ENCODE measurements at regions not wholly inside any gene's neighbourhood (a gene's known extent, or its start where the extent isn't known, plus 50 kb on each side); places are given as distances from the start of the nearest gene placed in this dataset.

DNA sequence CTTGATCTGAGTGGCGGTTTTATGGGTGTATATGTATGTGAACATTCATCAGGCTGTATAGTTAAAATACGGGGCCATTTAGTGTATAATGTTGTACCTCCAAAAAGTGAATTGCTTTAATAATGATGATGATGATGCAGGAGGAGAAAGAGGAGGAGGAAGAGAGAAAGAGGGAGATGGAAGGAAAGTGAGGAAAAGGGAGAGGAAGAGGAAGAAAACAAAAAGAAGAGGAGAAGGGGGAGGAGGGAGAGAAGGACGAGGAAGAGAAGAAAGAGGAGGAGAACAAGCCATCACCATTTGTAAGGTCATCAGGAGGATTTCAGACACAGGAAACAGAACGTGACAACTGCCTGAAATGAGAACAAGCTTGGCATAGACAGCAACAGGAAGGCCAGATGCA, 168.4 kb upstream of the NCKAP5 start (continued):
- TF ChIP-seq CHD1 (IDR thresholded peaks at IDR 0.05; ENCODE audit: low read depth, low read length) (no peak), FOS (IDR thresholded peaks at IDR 0.05; ENCODE audit: low read depth, low read length) (no peak)

DNA sequence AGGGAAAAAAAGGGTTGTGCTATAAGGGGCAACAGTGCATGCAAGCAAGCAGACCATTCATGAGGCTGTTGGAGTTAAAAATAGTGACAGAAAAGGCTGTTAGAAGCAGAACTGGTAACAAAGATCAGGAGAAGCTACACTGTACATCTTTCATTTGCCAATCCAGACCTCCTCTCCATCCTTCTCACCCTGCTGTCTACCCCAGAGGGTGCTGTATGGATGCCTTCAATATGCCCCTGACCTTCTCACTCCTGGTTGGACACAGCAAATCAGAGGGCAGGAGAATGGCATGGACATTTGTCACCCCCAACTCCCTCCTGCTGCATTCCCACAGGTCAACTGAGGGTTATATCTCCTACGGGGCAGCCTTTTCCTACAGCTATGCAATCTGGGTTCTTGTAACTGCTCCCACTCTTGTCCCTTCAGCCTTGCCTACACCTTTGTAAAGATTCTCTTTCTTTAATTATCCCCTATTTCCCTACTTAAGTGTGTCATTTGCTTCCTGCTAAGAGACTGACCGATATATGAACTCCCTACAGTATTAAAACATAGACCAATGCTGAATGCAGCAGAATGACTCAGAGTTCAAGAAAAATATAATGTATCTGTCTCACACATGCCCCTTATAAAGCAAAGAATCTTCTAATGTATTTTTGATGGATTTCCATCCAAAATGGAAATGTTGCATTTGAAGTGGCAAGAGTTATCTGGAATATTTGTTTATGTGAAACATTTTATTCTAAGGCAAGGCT, 169.2 kb upstream of the NCKAP5 start:
- Histone ChIP-seq H4K5ac (ENCODE audit: low read depth, low read length) (peak overlapping the region; percentile 52), H2BK5ac (ENCODE audit: low read depth, low read length, poor library complexity, severe bottlenecking) (peak overlapping the region; percentile 15), H3K27me3 (ENCODE audit: control insufficient read depth, insufficient read depth, low read length) (no peaks in the 10 kb centered on the region), H2AFZ (replicated peaks; ENCODE audit: low read length, poor library complexity) (peak overlapping the region; percentile 56), H4K20me1 (ENCODE audit: insufficient read depth, low read length) (no peaks in the 10 kb centered on the region), H3K9me1 (ENCODE audit: insufficient read depth, low read length) (peaks cover 3% of the 10 kb centered on the region; the same call in 1 of the 2 replicates), H3K4me1 (ENCODE audit: control insufficient read depth, insufficient read depth, low read length) (peaks cover 13% of the 10 kb centered on the region), H3K9ac (ENCODE audit: low read depth, low read length) (no peak overlapping the region), H3K9me3 (ENCODE audit: control insufficient read depth, insufficient read depth, low read length) (no peaks in the 10 kb centered on the region), H3K56ac (ENCODE audit: extremely low read depth, insufficient read depth, low read length) (no peak overlapping the region), H2BK120ac (ENCODE audit: low read depth, low read length) (peak overlapping the region; percentile 55; the same call in 1 of the 2 replicates), H2BK20ac (ENCODE audit: low read depth, low read length) (peak overlapping the region; percentile 58; the same call in 1 of the 2 replicates), H3K79me1 (ENCODE audit: low read depth in 1 of 2, low read length in 2 of 2) (no peaks in the 10 kb centered on the region), H2AK5ac (ENCODE audit: low read depth, low read length) (peak overlapping the region; percentile 65), H3K14ac (replicated peaks; ENCODE audit: low read depth, low read length) (peak overlapping the region; percentile 83), H4K8ac (ENCODE audit: low read depth in 2 of 2, low read length in 2 of 2) (peak overlapping the region; percentile 15 to 57; a peak in 2 of 4 replicates), H3K18ac (ENCODE audit: low read depth, low read length) (peak overlapping the region; percentile 65), H3K4ac (ENCODE audit: low read depth, low read length) (peak overlapping the region; percentile 77; the same call in 1 of the 2 replicates), H2BK15ac (ENCODE audit: low read depth, low read length) (peak overlapping the region; percentile 36; the same call in 2 of the 3 replicates), H3K4me3 (ENCODE audit: insufficient read depth, low read depth, low read length) (no peak overlapping the region), H3K36me3 (ENCODE audit: control insufficient read depth, insufficient read depth, low read length) (no peaks in the 10 kb centered on the region), H3K4me2 (ENCODE audit: low read depth, low read length) (peak overlapping the region; percentile 34; the same call in 1 of the 2 replicates), H4K91ac (ENCODE audit: insufficient read depth, low read depth, low read length) (peak overlapping the region; percentile 59; the same call in 1 of the 2 replicates), H2AK9ac (replicated peaks; ENCODE audit: low read depth, low read length, poor library complexity) (no peak overlapping the region), H3K23ac (ENCODE audit: low read depth, low read length) (peak overlapping the region; percentile 54; the same call in 1 of the 2 replicates), H3K27ac (ENCODE audit: insufficient read depth, low read length) (no peak overlapping the region)
- peak; percentile 78 for ATAC-seq (ENCODE audit: low read depth)
- ChIA-PET POLR2A (ENCODE audit: unreplicated experiment) (no interaction called here), CTCF (interaction anchor here (0.5 kb wide), 1 partner anchor 92 kb away, joined by 4 read pairs; no protein-coding TSS in a partner anchor)
- in situ Hi-C loops (cut with MboI; ENCODE audit: low sequenced_read_pairs) (no loop called here), dilution Hi-C loops (cut with HindIII; ENCODE audit: low sequenced_read_pairs, unreplicated experiment) (no loop called here), intact Hi-C loops (cut with micrococcal nuclease) (no loop called here)
- WGBS, 2 experiments (ENCODE audit: extremely low coverage in 2 of 2, insufficient read length in 1 of 2): 60% methylated on average over 1 of the region's 2 CpGs; no CpG with 5 or more reads in 1 of the 2 experiments
- peak; percentile 69 for DNase-seq
- BruUV-seq (replicated peaks): no TSS peak
- TF ChIP-seq MXI1 (IDR thresholded peaks at IDR 0.05; ENCODE audit: borderline replicate concordance, low read depth, low read length) (no peak), POLR2A (IDR thresholded peaks at IDR 0.05; ENCODE audit: low read depth, low read length) (no peak), NFE2L2 (IDR thresholded peaks at IDR 0.05; ENCODE audit: low read depth, low read length) (no peak), FOS (IDR thresholded peaks at IDR 0.05; ENCODE audit: low read depth, low read length) (no peak), CHD1 (IDR thresholded peaks at IDR 0.05; ENCODE audit: low read depth, low read length) (no peak), BHLHE40 (IDR thresholded peaks at IDR 0.05; ENCODE audit: low read depth, low read length) (no peak), RFX5 (IDR thresholded peaks at IDR 0.05; ENCODE audit: low read depth, low read length) (no peak), MAZ (IDR thresholded peaks at IDR 0.05; ENCODE audit: borderline replicate concordance, low read depth, low read length) (no peak)
- TF ChIP-seq, protein P1, sequence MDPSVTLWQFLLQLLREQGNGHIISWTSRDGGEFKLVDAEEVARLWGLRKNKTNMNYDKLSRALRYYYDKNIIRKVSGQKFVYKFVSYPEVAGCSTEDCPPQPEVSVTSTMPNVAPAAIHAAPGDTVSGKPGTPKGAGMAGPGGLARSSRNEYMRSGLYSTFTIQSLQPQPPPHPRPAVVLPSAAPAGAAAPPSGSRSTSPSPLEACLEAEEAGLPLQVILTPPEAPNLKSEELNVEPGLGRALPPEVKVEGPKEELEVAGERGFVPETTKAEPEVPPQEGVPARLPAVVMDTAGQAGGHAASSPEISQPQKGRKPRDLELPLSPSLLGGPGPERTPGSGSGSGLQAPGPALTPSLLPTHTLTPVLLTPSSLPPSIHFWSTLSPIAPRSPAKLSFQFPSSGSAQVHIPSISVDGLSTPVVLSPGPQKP (IDR thresholded peaks at IDR 0.05; ENCODE audit: borderline replicate concordance, low read depth, low read length): no peak
- TF ChIP-seq, protein P2, sequence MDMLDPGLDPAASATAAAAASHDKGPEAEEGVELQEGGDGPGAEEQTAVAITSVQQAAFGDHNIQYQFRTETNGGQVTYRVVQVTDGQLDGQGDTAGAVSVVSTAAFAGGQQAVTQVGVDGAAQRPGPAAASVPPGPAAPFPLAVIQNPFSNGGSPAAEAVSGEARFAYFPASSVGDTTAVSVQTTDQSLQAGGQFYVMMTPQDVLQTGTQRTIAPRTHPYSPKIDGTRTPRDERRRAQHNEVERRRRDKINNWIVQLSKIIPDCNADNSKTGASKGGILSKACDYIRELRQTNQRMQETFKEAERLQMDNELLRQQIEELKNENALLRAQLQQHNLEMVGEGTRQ (IDR thresholded peaks at IDR 0.05; ENCODE audit: low read depth, low read length): no peak
- TF ChIP-seq, protein P3, sequence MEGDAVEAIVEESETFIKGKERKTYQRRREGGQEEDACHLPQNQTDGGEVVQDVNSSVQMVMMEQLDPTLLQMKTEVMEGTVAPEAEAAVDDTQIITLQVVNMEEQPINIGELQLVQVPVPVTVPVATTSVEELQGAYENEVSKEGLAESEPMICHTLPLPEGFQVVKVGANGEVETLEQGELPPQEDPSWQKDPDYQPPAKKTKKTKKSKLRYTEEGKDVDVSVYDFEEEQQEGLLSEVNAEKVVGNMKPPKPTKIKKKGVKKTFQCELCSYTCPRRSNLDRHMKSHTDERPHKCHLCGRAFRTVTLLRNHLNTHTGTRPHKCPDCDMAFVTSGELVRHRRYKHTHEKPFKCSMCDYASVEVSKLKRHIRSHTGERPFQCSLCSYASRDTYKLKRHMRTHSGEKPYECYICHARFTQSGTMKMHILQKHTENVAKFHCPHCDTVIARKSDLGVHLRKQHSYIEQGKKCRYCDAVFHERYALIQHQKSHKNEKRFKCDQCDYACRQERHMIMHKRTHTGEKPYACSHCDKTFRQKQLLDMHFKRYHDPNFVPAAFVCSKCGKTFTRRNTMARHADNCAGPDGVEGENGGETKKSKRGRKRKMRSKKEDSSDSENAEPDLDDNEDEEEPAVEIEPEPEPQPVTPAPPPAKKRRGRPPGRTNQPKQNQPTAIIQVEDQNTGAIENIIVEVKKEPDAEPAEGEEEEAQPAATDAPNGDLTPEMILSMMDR (conservative IDR thresholded peaks at IDR 0.05; ENCODE audit: low read depth, low read length): no peak
